HG02938 (cell line): ENCODE measurements at regions not wholly inside any gene's neighbourhood (a gene's known extent, or its start where the extent isn't known, plus 50 kb on each side); places are given as distances from the start of the nearest gene placed in this dataset.
"Not testable (repeated sequence)": the region's sequence is repeated elsewhere in the genome, so short reads cannot be mapped to it uniquely, and the experiment has no call there.

Experiments used
- ATAC-seq: cut with Tn5 transposase; IDR thresholded peaks from one replicate; pipeline ENCODE4 v1.9.1; 2021; ENCODE audit warnings: mild to moderate bottlenecking, moderate library complexity; ENCODE audit not compliant: unreplicated experiment

DNA sequence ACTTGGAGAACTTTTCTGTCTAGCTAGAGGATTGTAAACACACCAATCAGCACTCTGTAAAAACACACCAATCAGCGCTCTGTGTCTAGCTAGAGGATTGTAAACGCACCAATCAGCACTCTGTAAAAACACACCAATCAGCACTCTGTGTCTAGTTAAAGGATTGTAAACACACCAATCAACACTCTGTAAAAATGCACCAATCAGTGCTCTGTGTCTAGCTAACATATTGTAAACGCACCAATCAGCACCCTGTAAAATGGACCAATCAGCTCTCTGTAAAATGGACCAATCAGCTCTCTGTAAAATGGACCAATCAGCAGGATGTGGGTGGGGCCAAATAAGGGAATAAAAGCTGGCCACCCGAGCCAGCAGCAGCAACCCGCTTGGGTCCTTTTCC is 91.1 kb upstream of the KRAS start:
- not testable (repeated sequence) for ATAC-seq

- no peak for ATAC-seq
These were observed 87.2 kb upstream of the KRAS start for GRCh38 chr12:25337916-25338315.

DNA sequence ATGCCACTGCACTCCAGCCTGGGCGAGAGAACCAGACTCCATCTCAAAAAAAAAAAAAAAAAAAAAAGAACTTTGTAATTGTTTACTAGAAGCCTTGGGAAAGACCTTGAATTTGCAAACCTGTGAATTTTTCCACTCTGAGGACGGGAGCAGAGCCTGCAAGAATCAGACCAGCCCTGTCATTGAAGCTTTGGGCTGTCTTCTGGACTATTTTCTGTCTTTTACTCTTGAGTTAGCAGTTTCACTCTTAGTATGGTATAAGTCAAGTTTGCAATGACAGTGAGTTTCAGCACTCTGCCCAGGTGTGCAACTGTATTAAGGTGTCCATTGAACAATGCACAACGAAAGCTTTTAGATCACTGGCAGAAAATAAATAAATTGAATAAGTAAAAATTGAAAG is 81.4 kb upstream of the KRAS start:
- ATAC-seq = peak; percentile 80

DNA sequence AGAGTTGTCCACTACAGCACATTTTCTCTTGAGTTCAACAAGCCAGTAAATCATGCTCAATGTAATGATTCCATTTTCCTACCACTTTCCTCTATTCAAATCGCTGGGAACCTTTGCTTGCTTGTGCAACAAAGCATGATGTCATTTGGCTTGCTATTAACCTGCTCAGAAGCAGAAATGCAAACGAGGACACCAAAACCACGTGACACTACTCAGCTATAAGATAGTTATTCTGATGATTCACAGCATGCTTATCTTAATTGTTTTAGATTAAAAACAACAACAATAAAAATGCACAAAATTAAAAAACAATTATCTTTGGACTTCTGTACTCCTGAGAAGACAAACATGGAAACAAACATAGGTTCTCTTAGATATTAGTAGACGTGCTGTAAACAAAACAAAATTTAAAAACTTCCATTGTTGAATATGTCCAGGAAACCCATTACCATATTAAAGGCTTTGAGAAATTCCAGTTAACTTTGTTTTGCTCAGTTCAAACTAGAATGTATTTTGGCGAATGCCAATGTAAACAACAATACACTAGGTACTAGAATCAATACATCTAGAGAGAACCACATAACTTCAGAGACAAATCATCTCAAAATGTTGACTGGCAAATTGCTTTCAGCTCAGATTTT is 77.5 kb upstream of the KRAS start:
- ATAC-seq = no peak

GRCh38 chr12:25327321-25327720 is 76.6 kb upstream of the KRAS start:
- ATAC-seq = no peak

DNA sequence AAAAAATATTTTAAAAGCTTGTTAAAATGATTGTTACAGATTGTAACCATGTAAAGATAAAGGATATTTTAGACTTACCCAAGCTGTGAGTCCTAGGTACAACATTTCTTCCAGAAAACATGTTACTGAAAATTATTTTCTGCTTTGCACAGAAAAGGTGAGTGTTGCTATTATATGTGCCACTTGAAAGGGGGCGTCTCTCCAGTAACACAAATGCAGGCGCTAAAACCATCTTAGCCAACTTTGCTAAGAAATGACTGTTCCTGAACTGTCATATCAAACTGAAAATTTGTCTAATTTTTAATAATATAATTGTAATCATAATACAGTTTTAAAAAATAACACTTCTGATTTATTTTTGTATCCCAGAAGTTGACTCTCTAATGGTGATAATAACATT is 75.6 kb upstream of the KRAS start:
- ATAC-seq = no peak

- ATAC-seq = no peak
These were observed 74.1 kb upstream of the KRAS start for GRCh38 chr12:25324861-25325260.

DNA sequence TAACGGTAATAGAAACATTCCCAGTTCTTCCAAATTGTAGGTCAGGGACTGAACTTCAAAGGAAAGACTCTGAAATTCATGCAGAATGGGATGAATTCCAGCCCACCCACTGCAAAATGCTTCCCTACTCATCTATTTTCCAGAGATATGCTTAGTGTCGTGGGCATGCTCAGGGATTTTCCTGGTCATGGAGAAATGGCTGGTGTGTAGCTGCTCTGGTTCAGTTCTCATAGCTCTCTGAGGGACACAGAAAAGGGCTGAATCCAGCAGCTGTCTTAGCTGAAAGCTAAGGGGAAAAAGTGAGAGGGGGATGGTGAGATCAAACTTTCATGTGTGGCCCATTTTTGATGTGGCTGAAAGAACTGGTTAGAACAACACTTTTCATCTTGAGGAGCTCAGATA is 72.9 kb upstream of the KRAS start:
- no peak for ATAC-seq

- ATAC-seq = no peak
These were observed 72.3 kb upstream of the KRAS start for GRCh38 chr12:25322918-25323531.

GRCh38 chr12:25322351-25322750 is 71.6 kb upstream of the KRAS start:
- ATAC-seq = no peak

DNA sequence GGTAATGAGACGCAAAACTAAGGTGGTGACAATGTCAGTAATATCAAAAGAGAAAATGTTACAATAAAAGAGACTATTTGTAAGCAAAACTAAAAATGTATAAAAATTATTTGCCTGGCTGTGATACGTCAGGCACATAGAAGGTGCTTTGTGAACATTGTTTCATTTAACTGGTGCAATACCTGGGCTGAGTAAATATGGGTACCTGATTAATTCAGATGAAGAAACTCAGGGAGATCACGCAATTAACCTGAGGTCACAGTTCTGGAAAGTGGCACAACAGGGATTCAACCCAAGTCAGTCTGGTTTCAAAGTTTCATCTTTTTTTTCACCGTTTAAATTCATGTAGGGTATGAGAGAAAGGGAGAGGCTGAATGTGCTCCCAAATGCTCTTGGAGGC is 71.0 kb upstream of the KRAS start:
- no peak for ATAC-seq

DNA sequence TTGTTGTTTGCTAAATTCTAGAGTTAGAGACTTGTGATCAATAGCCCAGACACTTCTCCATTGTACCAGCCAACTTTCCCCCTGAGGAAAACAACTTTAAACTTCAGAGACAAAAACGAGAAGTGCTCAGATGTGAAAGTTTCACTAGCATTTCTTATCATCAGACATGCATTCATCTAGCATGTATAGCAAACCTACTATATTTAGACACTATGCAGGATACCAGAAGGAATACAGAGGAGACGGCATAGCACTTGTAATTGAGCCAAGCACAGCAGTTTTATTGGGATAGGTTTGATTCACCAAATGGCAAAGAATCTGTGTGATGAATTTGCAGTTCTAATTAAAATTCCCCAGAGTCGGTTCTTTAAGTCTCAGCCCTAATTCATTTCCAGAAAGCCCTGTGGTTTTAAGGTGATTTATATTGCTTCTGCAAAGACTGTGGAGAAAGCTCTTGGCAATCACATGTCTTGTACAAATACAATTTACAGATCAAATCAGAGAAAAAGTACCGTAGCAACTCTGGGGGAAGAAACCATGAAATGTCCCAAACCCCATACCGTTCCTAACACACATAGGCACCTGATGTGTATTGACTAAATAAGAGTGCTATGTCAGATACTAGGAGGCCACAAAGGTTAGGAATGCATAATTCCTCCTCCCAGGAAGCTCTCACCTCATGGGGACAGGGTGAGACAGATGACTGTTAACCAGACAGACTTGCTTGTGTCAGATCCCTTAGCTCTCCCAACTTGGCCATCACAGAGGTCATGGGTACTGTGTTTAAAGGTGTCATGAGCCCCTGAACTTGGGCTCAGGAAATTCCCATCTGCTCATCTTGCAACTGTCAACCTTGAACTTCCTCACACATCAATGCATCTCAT is 69.6 kb upstream of the KRAS start:
- peak; percentile 72 for ATAC-seq

GRCh38 chr12:25319233-25319984 is 68.7 kb upstream of the KRAS start:
- ATAC-seq = no peak

GRCh38 chr12:25317553-25317952 is 66.8 kb upstream of the KRAS start:
- no peak for ATAC-seq

DNA sequence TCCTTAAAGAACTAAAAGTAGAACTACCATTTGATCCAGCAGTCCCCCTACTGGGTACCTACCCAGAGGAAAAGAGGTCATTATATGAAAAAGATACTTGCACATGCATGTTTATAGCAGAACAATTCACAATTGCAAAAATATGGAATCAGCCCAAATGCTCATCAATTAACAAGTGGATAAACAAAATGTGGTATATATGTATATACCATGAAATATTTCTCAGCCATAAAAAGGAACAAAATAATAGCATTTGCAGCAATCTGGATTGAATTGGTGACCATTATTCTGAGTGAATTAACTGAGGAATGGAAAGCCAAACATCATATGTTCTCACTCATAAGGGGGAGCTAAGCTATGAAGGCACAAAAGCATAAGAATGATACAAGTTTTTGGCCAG is 64.7 kb upstream of the KRAS start:
- ATAC-seq = no peak

DNA sequence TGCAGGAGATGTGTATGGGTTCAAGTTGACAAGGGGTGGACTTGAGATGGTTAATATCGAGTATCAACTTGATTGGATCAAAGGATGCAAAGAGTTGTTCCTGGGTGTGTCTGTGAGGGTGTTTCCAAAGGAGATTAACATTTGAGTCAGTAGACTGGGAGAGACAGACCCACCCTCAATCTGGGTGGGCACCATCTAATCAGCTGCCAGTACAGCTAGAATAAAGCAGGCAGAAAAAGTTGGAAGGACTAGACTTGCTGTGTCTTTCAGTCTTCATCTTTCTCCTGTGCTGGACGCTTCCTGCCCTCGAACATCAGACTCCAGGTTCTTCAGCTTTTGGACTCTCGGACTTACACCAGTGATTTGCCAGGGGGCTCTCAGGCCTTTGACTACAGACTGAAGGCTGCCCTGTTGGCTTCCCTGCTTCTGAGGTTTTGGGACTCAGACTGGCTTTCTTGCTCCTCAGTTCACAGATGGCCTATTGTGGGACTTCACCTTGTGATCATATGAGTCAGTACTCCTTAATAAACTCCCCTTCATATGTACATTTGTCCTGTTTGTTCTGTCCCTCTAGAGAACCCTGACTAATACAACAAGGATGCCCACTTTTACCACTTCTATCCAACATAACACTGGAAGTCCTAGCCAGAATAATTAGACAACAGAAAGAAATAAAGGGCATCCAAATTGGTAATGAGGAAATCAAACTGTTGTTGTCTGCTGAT is 62.7 kb upstream of the KRAS start:
- not testable (repeated sequence) for ATAC-seq

GRCh38 chr12:25311506-25311905 is 60.8 kb upstream of the KRAS start:
- no peak for ATAC-seq

GRCh38 chr12:25310071-25310470 is 59.3 kb upstream of the KRAS start:
- not testable (repeated sequence) for ATAC-seq

DNA sequence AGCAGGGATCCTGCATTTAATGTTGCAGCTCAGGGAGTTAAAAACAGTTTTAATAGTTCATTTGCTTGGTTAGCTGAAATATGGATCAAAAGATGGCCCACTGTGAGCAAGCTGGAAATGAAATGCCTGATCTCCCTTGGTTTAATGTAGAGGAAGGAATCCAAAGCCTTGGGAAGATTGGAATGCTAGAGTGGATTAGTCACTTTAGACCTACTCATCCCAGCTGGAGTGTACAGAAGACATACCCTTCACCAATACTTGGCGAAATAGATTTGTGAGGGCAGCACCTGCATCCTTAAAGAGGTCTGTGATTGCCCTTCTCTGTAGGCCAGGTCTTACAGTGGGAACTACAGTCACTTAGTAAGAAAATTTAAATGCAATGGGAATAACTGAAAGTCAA is 58.0 kb upstream of the KRAS start:
- ATAC-seq = no peak

DNA sequence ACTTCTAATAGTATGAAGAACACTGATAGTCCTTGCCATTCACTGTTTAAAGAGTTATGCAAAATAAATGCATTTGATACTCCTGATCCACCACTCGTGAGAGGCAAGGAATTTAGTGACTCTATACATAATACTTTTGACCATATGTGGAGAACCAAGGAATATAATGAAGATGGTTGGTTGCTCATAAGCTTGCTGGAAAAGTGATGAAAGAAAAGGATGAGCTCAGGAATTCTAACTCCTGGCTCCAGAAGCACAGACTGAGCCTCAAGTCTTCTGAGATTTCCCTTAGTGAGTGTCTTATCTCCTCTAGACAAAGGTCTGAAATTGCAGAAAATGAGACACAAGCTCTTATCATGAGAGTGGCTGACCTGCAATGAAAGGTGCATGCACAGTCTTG is 57.1 kb upstream of the KRAS start:
- no peak for ATAC-seq

DNA sequence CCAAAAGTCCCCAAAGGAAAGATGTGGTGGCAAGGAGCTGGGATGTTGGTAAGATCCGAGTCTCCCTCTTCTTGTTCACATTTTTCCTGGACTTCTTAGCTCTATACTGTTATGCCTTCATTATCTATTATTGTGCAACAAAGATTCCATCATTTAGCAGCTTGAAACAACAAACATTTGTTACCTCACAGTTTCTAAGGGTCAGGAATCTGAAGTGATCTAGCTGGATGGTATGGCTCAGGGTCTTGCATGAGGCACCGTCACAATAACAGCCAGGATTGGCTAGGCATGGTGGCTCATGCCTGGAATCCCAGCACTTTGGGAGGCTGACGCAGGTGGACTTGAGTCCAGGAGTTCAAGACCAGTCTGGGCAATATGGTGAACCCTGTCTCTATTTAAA is 51.1 kb upstream of the KRAS start:
- ATAC-seq = no peak
